BLaER1 (cell line): ENCODE measurements at regions not wholly inside any gene's neighbourhood (a gene's known extent, or its start where the extent isn't known, plus 50 kb on each side); places are given as distances from the start of the nearest gene placed in this dataset.
"Not testable (repeated sequence)": the region's sequence is repeated elsewhere in the genome, so short reads cannot be mapped to it uniquely, and the experiment has no call there.

Experiments used
- H3K27ac ChIP-seq: shearing (Covaris generic); formaldehyde crosslinking; 2 replicates; pipeline ENCODE4 v1.8.1; 2022
- H3K27me3 ChIP-seq: shearing (Covaris generic); formaldehyde crosslinking; 2 replicates; pipeline ENCODE4 v1.8.1; 2022
- H3K36me3 ChIP-seq: shearing (Covaris generic); formaldehyde crosslinking; 2 replicates; pipeline ENCODE4 v1.8.1; 2022
- H3K4me1 ChIP-seq: shearing (Covaris generic); formaldehyde crosslinking; 2 replicates; pipeline ENCODE4 v1.8.1; 2022
- H3K4me2 ChIP-seq: shearing (Covaris generic); formaldehyde crosslinking; 2 replicates; pipeline ENCODE4 v1.8.1; 2022
- H3K4me3 ChIP-seq: shearing (Covaris generic); formaldehyde crosslinking; 2 replicates; pipeline ENCODE4 v1.8.1; 2022
- H3K9ac ChIP-seq: shearing (Covaris generic); formaldehyde crosslinking; 2 replicates; pipeline ENCODE4 v1.8.1; 2022
- H3K9me3 ChIP-seq: shearing (Covaris generic); formaldehyde crosslinking; 2 replicates; pipeline ENCODE4 v1.8.1; 2022
- H4K20me1 ChIP-seq: shearing (Covaris generic); formaldehyde crosslinking; 2 replicates; pipeline ENCODE4 v1.8.1; 2022
- Cebpa-rat ChIP-seq: shearing (Covaris generic); IDR thresholded peaks from 2 replicates; pipeline ENCODE4 v1.8.1; 2022

GRCh38 chr6:2307799-2308198 lies 62.4 kb upstream of the GMDS start:
- Histone ChIP-seq H3K9me3 (no peaks in the 10 kb centered on the region; the same call in 1 of the 2 replicates), H3K27ac (no peak overlapping the region), H3K9ac (no peak overlapping the region), H3K4me3 (no peak overlapping the region), H3K4me1 (no peaks in the 10 kb centered on the region), H4K20me1 (no peaks in the 10 kb centered on the region), H3K36me3 (no peaks in the 10 kb centered on the region), H3K4me2 (no peak overlapping the region), H3K27me3 (no peaks in the 10 kb centered on the region)
- TF ChIP-seq Cebpa-rat, result no peak

- H3K4me2 ChIP-seq, result no peak overlapping the region
- H4K20me1 ChIP-seq, result no peaks in the 10 kb centered on the region
- H3K36me3 ChIP-seq, result no peaks in the 10 kb centered on the region
- H3K27ac ChIP-seq, result no peak overlapping the region
- TF ChIP-seq Cebpa-rat, result no peak
- H3K27me3 ChIP-seq, result no peaks in the 10 kb centered on the region
- H3K4me1 ChIP-seq, result no peaks in the 10 kb centered on the region
- H3K9ac ChIP-seq, result no peak overlapping the region
- no peaks in the 10 kb centered on the region; the same call in 1 of the 2 replicates for H3K9me3 ChIP-seq
- no peak overlapping the region for H3K4me3 ChIP-seq
Measured at GRCh38 chr6:2305951-2306350, 60.5 kb upstream of the GMDS start.

- not testable (repeated sequence) for H3K9ac ChIP-seq, H3K9me3 ChIP-seq, H3K4me3 ChIP-seq, H3K27ac ChIP-seq, H3K36me3 ChIP-seq, H3K4me2 ChIP-seq, H3K27me3 ChIP-seq, H3K4me1 ChIP-seq, H4K20me1 ChIP-seq
Measured at GRCh38 chr6:2302482-2302881, 57.1 kb upstream of the GMDS start.

DNA sequence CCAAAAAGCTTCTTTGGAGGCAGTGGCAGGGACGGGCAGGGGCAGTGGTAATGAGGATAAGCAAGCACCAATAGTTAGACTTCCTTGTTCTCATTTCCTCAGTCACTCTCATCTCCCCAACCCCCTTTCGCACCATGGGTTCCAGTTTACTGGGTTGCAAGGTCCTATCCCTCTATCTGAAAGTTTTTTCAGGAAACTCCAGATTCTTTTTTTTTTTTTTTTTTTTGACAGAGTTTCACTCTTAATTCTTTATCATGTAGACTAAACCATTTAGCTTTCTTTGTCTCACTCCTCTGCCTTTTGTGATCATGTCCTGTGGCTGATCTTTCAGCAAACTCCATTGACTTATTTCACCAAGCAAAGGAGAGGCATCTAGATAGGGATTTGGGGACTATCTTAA lies 51.4 kb upstream of the GMDS start:
- Histone ChIP-seq H3K27ac (no peak overlapping the region), H3K4me2 (no peak overlapping the region), H3K4me3 (no peak overlapping the region), H3K9me3 (peaks cover 16% of the 10 kb centered on the region), H3K9ac (no peak overlapping the region), H3K36me3 (peaks cover 9% of the 10 kb centered on the region; the same call in 1 of the 2 replicates), H4K20me1 (no peaks in the 10 kb centered on the region), H3K4me1 (no peaks in the 10 kb centered on the region), H3K27me3 (no peaks in the 10 kb centered on the region)
- no peak for TF ChIP-seq Cebpa-rat
